OCI-LY7 (cell line): ENCODE measurements at regions not wholly inside any gene's neighbourhood (a gene's known extent, or its start where the extent isn't known, plus 50 kb on each side); places are given as distances from the start of the nearest gene placed in this dataset.
"Not testable (repeated sequence)": the region's sequence is repeated elsewhere in the genome, so short reads cannot be mapped to it uniquely, and the experiment has no call there.

ENCODE experiments used
- BruUV-seq: library from RNA; stranded (reverse); fragments of 400-500 nt; replicated peaks from 2 replicates; lab custom pipeline; 2021; lab: Mats Ljungman, UMichigan
- CTCF ChIA-PET: fragments of 300-600 bp; sonication (Branson Sonifier 250); formaldehyde crosslinking; loops from one replicate; lab custom pipeline; 2022; ENCODE audit warnings: antibody characterized with exemption; ENCODE audit not compliant: unreplicated experiment; lab: Charles Lee
- POLR2A ChIA-PET: fragments of 300-600 bp; sonication (Branson Sonifier 250); formaldehyde crosslinking; loops from one replicate; lab custom pipeline; 2022; ENCODE audit warnings: antibody characterized with exemption; lab: Charles Lee
- DNase-seq: peaks from one replicate; pipeline ENCODE4 v3.0.0-alpha.2; 2015; ENCODE audit warnings: low spot score
- H2AFZ ChIP-seq: fragments of 200-600 bp; sonication (generic), shearing (Covaris generic); 2 replicates; pipeline ENCODE4 v1.6.1; 2014; ENCODE audit warnings: mild to moderate bottlenecking, antibody characterized with exemption, low read length, moderate library complexity
- H3K27ac ChIP-seq: fragments of 200-600 bp; sonication (generic); 2 replicates; pipeline ENCODE4 v1.5.1; 2014; ENCODE audit warnings: mixed run types, low read depth, mild to moderate bottlenecking, moderate library complexity, low read length, inconsistent platforms; ENCODE audit not compliant: poor library complexity, severe bottlenecking
- H3K36me3 ChIP-seq: fragments of 200-600 bp; sonication (generic); 2 replicates; pipeline ENCODE4 v1.6.1; 2014; ENCODE audit warnings: mild to moderate bottlenecking, antibody characterized with exemption, low read length, moderate library complexity, mixed read lengths; ENCODE audit not compliant: insufficient read depth
- H3K4me1 ChIP-seq: fragments of 200-600 bp; sonication (generic); 2 replicates; pipeline ENCODE4 v1.5.1; 2014; ENCODE audit warnings: mild to moderate bottlenecking, low read length; ENCODE audit not compliant: insufficient read depth, poor library complexity, severe bottlenecking
- H3K4me2 ChIP-seq: fragments of 200-600 bp; sonication (generic); 2 replicates; pipeline ENCODE4 v1.6.1; 2014; ENCODE audit warnings: mild to moderate bottlenecking, low read length
- H3K4me3 ChIP-seq: fragments of 200-600 bp; sonication (generic); 2 replicates; pipeline ENCODE4 v1.5.1; 2014; ENCODE audit warnings: mild to moderate bottlenecking, low read depth, low read length; ENCODE audit not compliant: poor library complexity, severe bottlenecking
- H3K79me2 ChIP-seq: fragments of 200-600 bp; sonication (generic); 2 replicates; pipeline ENCODE4 v1.6.1; 2016; ENCODE audit warnings: low read depth, mild to moderate bottlenecking, low read length, moderate library complexity, mixed read lengths; ENCODE audit not compliant: insufficient read depth
- H3K9me2 ChIP-seq: fragments of 200-600 bp; sonication (generic); 2 replicates; pipeline ENCODE4 v1.6.1; 2016; ENCODE audit warnings: mild to moderate bottlenecking, low read length, mixed read lengths; ENCODE audit not compliant: insufficient read depth
- H3K9me3 ChIP-seq: fragments of 200-600 bp; sonication (generic); 2 replicates; pipeline ENCODE4 v1.6.1; 2014; ENCODE audit warnings: mild to moderate bottlenecking, mixed run types, low read length, mixed read lengths
- H4K20me1 ChIP-seq: fragments of 200-600 bp; sonication (generic); 2 replicates; pipeline ENCODE4 v1.6.1; 2014; ENCODE audit warnings: mild to moderate bottlenecking, antibody characterized with exemption, low read length, moderate library complexity, mixed read lengths; ENCODE audit not compliant: insufficient read depth
- EZH2phosphoT487 ChIP-seq: fragments of 200-600 bp; sonication (generic); IDR thresholded peaks from 2 replicates; pipeline ENCODE4 v1.6.1; 2018; ENCODE audit warnings: low read depth, borderline replicate concordance, mild to moderate bottlenecking, mixed run types, antibody characterized with exemption, low read length, moderate library complexity, mixed read lengths
- intact Hi-C: fragments of 100-400 bp; cut with micrococcal nuclease; formaldehyde crosslinking; loops from one replicate; pipeline ENCODE4 v1.10.0; 2022; ENCODE audit not compliant: unreplicated experiment
- TF ChIP-seq, protein P1 (sequence below): fragments of 200-600 bp; sonication (generic); conservative IDR thresholded peaks from 2 replicates; pipeline ENCODE4 v1.5.1; 2014; ENCODE audit warnings: mild to moderate bottlenecking, antibody characterized with exemption, low read length, moderate library complexity, mixed read lengths

DNA sequence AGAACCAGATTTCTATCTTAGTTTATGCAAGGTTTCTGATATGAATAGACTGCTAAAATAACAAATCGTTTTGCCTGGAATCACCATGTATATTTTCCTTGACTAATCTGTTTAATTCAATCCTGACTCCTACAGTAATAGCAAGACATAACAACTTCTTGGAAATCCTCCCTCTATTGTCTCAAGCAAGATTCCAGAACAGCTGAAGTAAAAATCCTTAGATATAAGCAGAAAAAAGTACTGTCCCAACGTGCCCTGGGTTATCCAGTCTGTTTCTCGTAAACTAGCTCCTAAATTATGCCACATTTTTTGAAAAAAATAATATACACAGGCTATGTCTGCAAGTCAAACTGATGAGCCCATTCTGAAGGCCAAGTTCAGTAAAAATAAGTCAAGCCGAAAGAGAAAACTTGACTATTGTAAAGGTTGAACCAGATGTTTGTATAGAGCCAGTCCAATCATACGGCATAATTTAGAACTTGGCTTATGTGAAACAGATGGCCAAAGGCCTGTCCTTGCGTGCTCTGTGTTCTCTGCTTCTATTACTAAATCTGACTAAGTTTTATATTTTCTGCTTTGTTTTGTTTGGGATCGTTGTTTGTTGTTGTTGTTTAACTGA lies 341.6 kb upstream of the NRSN1 start:
- no peak overlapping the region for H2AFZ ChIP-seq
- intact Hi-C loops: no loop called here
- ChIA-PET POLR2A (no interaction called here), CTCF (no interaction called here)
- BruUV-seq: no TSS peak
- H3K4me2 ChIP-seq: no peak overlapping the region
- H3K36me3 ChIP-seq: no peaks in the 10 kb centered on the region
- no peaks in the 10 kb centered on the region for H4K20me1 ChIP-seq
- no peaks in the 10 kb centered on the region for H3K9me2 ChIP-seq
- TF ChIP-seq, protein P1, sequence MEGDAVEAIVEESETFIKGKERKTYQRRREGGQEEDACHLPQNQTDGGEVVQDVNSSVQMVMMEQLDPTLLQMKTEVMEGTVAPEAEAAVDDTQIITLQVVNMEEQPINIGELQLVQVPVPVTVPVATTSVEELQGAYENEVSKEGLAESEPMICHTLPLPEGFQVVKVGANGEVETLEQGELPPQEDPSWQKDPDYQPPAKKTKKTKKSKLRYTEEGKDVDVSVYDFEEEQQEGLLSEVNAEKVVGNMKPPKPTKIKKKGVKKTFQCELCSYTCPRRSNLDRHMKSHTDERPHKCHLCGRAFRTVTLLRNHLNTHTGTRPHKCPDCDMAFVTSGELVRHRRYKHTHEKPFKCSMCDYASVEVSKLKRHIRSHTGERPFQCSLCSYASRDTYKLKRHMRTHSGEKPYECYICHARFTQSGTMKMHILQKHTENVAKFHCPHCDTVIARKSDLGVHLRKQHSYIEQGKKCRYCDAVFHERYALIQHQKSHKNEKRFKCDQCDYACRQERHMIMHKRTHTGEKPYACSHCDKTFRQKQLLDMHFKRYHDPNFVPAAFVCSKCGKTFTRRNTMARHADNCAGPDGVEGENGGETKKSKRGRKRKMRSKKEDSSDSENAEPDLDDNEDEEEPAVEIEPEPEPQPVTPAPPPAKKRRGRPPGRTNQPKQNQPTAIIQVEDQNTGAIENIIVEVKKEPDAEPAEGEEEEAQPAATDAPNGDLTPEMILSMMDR: no peak
- TF ChIP-seq EZH2phosphoT487: no peak
- no peak overlapping the region for H3K27ac ChIP-seq
- no peaks in the 10 kb centered on the region for H3K79me2 ChIP-seq
- H3K9me3 ChIP-seq: no peaks in the 10 kb centered on the region
- H3K4me3 ChIP-seq: no peak overlapping the region
- no peaks in the 10 kb centered on the region for H3K4me1 ChIP-seq
- no peak for DNase-seq

DNA sequence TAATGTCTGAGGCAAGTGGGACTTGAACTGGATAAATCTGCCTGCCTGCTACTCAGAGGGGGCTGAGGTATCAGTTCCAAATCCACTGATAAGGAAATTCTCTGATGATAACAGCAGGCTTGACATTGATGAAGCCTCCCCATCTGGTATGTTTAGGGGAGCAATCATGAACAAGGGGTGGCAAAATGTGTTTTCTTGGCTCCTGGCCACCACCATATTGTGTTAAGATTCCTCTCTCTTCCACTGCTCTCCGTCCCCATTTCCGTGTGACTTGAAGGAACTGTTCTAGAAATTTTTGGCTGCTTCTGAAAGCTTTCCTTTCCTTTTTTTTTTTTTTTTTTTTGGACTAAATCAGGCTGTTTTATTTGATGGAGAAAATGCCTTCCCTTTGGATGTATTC lies 335.3 kb upstream of the NRSN1 start:
- intact Hi-C loops: no loop called here

DNA sequence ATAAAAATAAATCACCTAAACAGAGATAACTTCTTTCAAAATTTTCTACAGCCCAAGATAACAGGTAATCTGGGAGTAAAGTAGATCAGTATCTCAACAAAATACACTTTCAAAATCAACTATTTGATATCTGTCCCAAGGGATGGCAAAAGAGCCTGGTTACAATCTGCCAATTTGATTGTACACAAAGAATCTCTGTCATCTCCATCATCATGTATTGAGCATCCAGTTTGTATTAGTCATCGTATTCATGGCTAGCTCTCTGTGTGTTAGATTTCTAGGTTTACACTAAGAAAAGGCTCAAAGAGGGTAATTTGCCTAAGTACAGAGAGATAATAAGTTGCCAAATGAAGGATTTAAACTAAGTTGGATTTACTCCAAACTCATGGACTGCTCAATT lies 329.0 kb upstream of the NRSN1 start:
- Histone ChIP-seq H3K4me1 (no peaks in the 10 kb centered on the region), H3K9me3 (no peaks in the 10 kb centered on the region), H3K4me3 (no peak overlapping the region), H3K79me2 (no peaks in the 10 kb centered on the region), H3K36me3 (no peaks in the 10 kb centered on the region), H2AFZ (no peak overlapping the region), H3K9me2 (no peaks in the 10 kb centered on the region), H3K4me2 (no peak overlapping the region), H4K20me1 (no peaks in the 10 kb centered on the region), H3K27ac (no peak overlapping the region)
- DNase-seq: no peak
- POLR2A ChIA-PET: no interaction called here
- BruUV-seq: no TSS peak
- CTCF ChIA-PET: no interaction called here
- TF ChIP-seq, protein P1: no peak
- no peak for TF ChIP-seq EZH2phosphoT487
- intact Hi-C loops: no loop called here

More for the DNA sequence above, 335.3 kb upstream of the NRSN1 start:
- ChIA-PET CTCF (no interaction called here), POLR2A (no interaction called here)
- no peaks in the 10 kb centered on the region for H3K36me3 ChIP-seq
- TF ChIP-seq, protein P1: no peak
- no peak for TF ChIP-seq EZH2phosphoT487
- H4K20me1 ChIP-seq: no peaks in the 10 kb centered on the region
- no peak overlapping the region for H3K4me2 ChIP-seq
- H2AFZ ChIP-seq: no peak overlapping the region
- no peak for DNase-seq
- H3K4me1 ChIP-seq: no peaks in the 10 kb centered on the region
- H3K79me2 ChIP-seq: no peaks in the 10 kb centered on the region
- H3K9me3 ChIP-seq: no peaks in the 10 kb centered on the region
- H3K4me3 ChIP-seq: no peak overlapping the region
- no TSS peak for BruUV-seq
- H3K9me2 ChIP-seq: no peaks in the 10 kb centered on the region
- no peak overlapping the region for H3K27ac ChIP-seq

DNA sequence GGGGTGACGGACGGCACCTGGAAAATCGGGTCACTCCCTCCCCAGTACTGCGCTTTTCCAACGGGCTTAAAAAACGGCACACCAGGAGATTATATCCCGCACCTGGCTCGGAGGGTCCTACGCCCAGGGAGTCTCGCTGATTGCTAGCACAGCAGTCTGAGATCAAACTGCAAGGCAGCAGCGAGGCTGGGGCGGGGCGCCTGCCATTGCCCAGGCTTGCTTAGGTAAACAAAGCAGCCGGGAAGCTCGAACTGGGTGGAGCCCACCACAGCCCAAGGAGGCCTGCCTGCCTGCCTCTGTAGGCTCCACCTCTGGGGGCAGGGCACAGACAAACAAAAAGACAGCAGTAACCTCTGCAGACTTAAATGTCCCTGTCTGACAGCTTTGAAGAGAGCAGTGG lies 321.7 kb upstream of the NRSN1 start:
- H3K36me3 ChIP-seq, intact Hi-C loops, H3K4me2 ChIP-seq, H3K4me3 ChIP-seq, H3K4me1 ChIP-seq, DNase-seq, BruUV-seq, H3K79me2 ChIP-seq, H3K9me2 ChIP-seq, CTCF ChIA-PET, H3K27ac ChIP-seq, POLR2A ChIA-PET, H4K20me1 ChIP-seq, H2AFZ ChIP-seq, H3K9me3 ChIP-seq: not testable (repeated sequence)
